Fibroblast of skin of left biceps (primary cell): ENCODE measurements at regions not wholly inside any gene's neighbourhood (a gene's known extent, or its start where the extent isn't known, plus 50 kb on each side); places are given as distances from the start of the nearest gene placed in this dataset.

Experiments used
- DNase-seq, 2 experiments: peaks; one replicate each; pipeline ENCODE4 v3.0.0-alpha.2; 2013; ENCODE audit warnings: low read depth in 2 of 2

- DNase-seq: no peak
Measured at GRCh38 chr11:115030166-115030565, 351.8 kb downstream of the NXPE2 start.

GRCh38 chr11:115036406-115037180 lies 358.3 kb downstream of the NXPE2 start:
- DNase-seq: no peak

GRCh38 chr11:115042002-115042401 lies 363.7 kb downstream of the NXPE2 start:
- no peak for DNase-seq

- DNase-seq: no peak
Measured at GRCh38 chr11:115047631-115048030, 369.3 kb downstream of the NXPE2 start.

GRCh38 chr11:115049796-115050195 lies 371.5 kb downstream of the NXPE2 start:
- DNase-seq: no peak

GRCh38 chr11:115050756-115051155 lies 372.4 kb downstream of the NXPE2 start:
- DNase-seq: no peak

- DNase-seq: no peak
Measured at GRCh38 chr11:115051938-115052590, 373.7 kb downstream of the NXPE2 start.

- DNase-seq: no peak
Measured at GRCh38 chr11:115052601-115053000, 374.3 kb downstream of the NXPE2 start.

GRCh38 chr11:115054570-115055538 lies 376.5 kb downstream of the NXPE2 start:
- no peak for DNase-seq

- DNase-seq: no peak
Measured at GRCh38 chr11:115056514-115056913, 378.2 kb downstream of the NXPE2 start.

- DNase-seq: no peak
Measured at GRCh38 chr11:115060840-115061239, 382.5 kb downstream of the NXPE2 start.

GRCh38 chr11:115065314-115065713 lies 387.0 kb downstream of the NXPE2 start:
- no peak for DNase-seq

GRCh38 chr11:115065830-115066664 lies 387.7 kb downstream of the NXPE2 start:
- no peak for DNase-seq

GRCh38 chr11:115067471-115067870 lies 389.1 kb downstream of the NXPE2 start:
- no peak for DNase-seq

GRCh38 chr11:115067900-115068530 lies 389.7 kb downstream of the NXPE2 start:
- DNase-seq: no peak

GRCh38 chr11:115069599-115069998 lies 391.3 kb downstream of the NXPE2 start:
- no peak for DNase-seq

- no peak for DNase-seq
Measured at GRCh38 chr11:115075356-115075755, 397.0 kb downstream of the NXPE2 start.

GRCh38 chr11:115077740-115078139 lies 399.4 kb downstream of the NXPE2 start:
- DNase-seq: no peak

- DNase-seq: no peak
Measured at GRCh38 chr11:115078461-115079438, 400.4 kb downstream of the NXPE2 start.
